PC-9 (cell line): ENCODE measurements at regions not wholly inside any gene's neighbourhood (a gene's known extent, or its start where the extent isn't known, plus 50 kb on each side); places are given as distances from the start of the nearest gene placed in this dataset.

Experiments used
- BruUV-seq: library from RNA; stranded (reverse); fragments of 400-500 nt; replicated peaks from 2 replicates; lab custom pipeline; 2021; lab: Mats Ljungman, UMichigan
- CTCF ChIA-PET: fragments of 300-600 bp; sonication (Branson Sonifier 250); formaldehyde crosslinking; loops from one replicate; lab custom pipeline; 2022; ENCODE audit warnings: antibody characterized with exemption; lab: Charles Lee
- POLR2A ChIA-PET: fragments of 300-600 bp; sonication (Branson Sonifier 250); formaldehyde crosslinking; loops from one replicate; lab custom pipeline; 2022; ENCODE audit warnings: antibody characterized with exemption; ENCODE audit not compliant: unreplicated experiment; lab: Charles Lee
- DNase-seq, 2 experiments: peaks; one replicate each; pipeline versions ENCODE4 v3.0.0 to v3.0.0-alpha.2; 2015 to 2022; ENCODE audit warnings: mixed read lengths in 1 of 2
- H2AFZ ChIP-seq: fragments of 200-600 bp; sonication (generic); 2 replicates; pipeline ENCODE4 v1.8.1; 2017; ENCODE audit warnings: antibody characterized with exemption
- H3F3A ChIP-seq: fragments of 200-600 bp; sonication (generic); 2 replicates; pipeline ENCODE4 v1.8.1; 2017; ENCODE audit warnings: antibody characterized with exemption, mild to moderate bottlenecking, low read depth; ENCODE audit not compliant: insufficient read depth
- H3K27ac ChIP-seq: fragments of 200-600 bp; sonication (generic); 2 replicates; pipeline ENCODE4 v1.6.1; 2016; ENCODE audit warnings: mixed run types
- H3K27me3 ChIP-seq: fragments of 200-600 bp; sonication (generic); 2 replicates; pipeline ENCODE4 v1.6.1; 2016; ENCODE audit warnings: low read depth, mixed run types; ENCODE audit not compliant: insufficient read depth
- H3K36me3 ChIP-seq: fragments of 200-600 bp; sonication (generic); 2 replicates; pipeline ENCODE4 v1.6.1; 2016; ENCODE audit warnings: low read depth, mixed run types
- H3K4me1 ChIP-seq: fragments of 200-600 bp; sonication (generic); replicated peaks from 2 replicates; pipeline ENCODE4 v1.6.1; 2016; ENCODE audit warnings: mixed run types; ENCODE audit not compliant: insufficient read depth
- H3K4me2 ChIP-seq: fragments of 200-600 bp; sonication (generic); 2 replicates; pipeline ENCODE4 v1.6.1; 2017; ENCODE audit warnings: mixed run types
- H3K4me3 ChIP-seq: fragments of 200-600 bp; sonication (generic); 2 replicates; pipeline ENCODE4 v1.6.1; 2016; ENCODE audit warnings: mixed run types
- H3K79me2 ChIP-seq: fragments of 200-600 bp; sonication (generic); 2 replicates; pipeline ENCODE4 v1.6.1; 2017; ENCODE audit warnings: low read depth, mixed run types
- H3K9me2 ChIP-seq: fragments of 200-600 bp; sonication (generic); 2 replicates; pipeline ENCODE4 v1.8.1; 2017; ENCODE audit warnings: mild to moderate bottlenecking; ENCODE audit not compliant: insufficient read depth
- H3K9me3 ChIP-seq: fragments of 200-600 bp; sonication (generic); 2 replicates; pipeline ENCODE4 v1.8.1; 2016; ENCODE audit warnings: low read depth; ENCODE audit not compliant: insufficient read depth
- H4K20me1 ChIP-seq: fragments of 200-600 bp; sonication (generic); 2 replicates; pipeline ENCODE4 v1.8.1; 2017; ENCODE audit not compliant: insufficient read depth
- CTCF ChIP-seq: fragments of 200-600 bp; sonication (generic); conservative IDR thresholded peaks from 2 replicates; pipeline ENCODE4 v1.6.1; 2017; ENCODE audit warnings: mixed run types, antibody characterized with exemption, mild to moderate bottlenecking, moderate library complexity
- EZH2 ChIP-seq: fragments of 200-600 bp; sonication (generic); IDR thresholded peaks from 2 replicates; pipeline ENCODE4 v1.8.0; 2017; ENCODE audit warnings: antibody characterized with exemption, low read depth
- intact Hi-C: fragments of 100-400 bp; cut with micrococcal nuclease; formaldehyde crosslinking; loops from one replicate; pipeline ENCODE4 v1.10.0; 2022; ENCODE audit not compliant: unreplicated experiment

- intact Hi-C loops = no loop called here
- BruUV-seq = no TSS peak
- Histone ChIP-seq H2AFZ (no peak overlapping the region), H3K36me3 (no peaks in the 10 kb centered on the region), H3K4me3 (no peak overlapping the region), H4K20me1 (no peaks in the 10 kb centered on the region), H3K9me2 (no peaks in the 10 kb centered on the region), H3K4me2 (no peak overlapping the region), H3K27ac (no peak overlapping the region), H3K79me2 (no peaks in the 10 kb centered on the region), H3F3A (no peaks in the 10 kb centered on the region), H3K27me3 (no peaks in the 10 kb centered on the region), H3K9me3 (no peaks in the 10 kb centered on the region), H3K4me1 (no peaks in the 10 kb centered on the region)
- POLR2A ChIA-PET = no interaction called here
- TF ChIP-seq EZH2 (no peak), CTCF (no peak)
- DNase-seq = no peak
- CTCF ChIA-PET = interaction anchor here (0.6 kb wide), 1 partner anchor 681 kb away, joined by 7 read pairs; no protein-coding TSS in a partner anchor
Measured at GRCh38 chr18:40163254-40163653, 1791.8 kb upstream of the PIK3C3 start.

GRCh38 chr18:40160361-40160760 is 1794.7 kb upstream of the PIK3C3 start:
- H3K4me1 ChIP-seq = no peaks in the 10 kb centered on the region
- BruUV-seq = no TSS peak
- no peak overlapping the region for H3K4me2 ChIP-seq
- POLR2A ChIA-PET = no interaction called here
- no peaks in the 10 kb centered on the region for H3K27me3 ChIP-seq
- no peaks in the 10 kb centered on the region for H4K20me1 ChIP-seq
- H3K79me2 ChIP-seq = no peaks in the 10 kb centered on the region
- intact Hi-C loops = no loop called here
- CTCF ChIA-PET = no interaction called here
- no peak for DNase-seq
- H3F3A ChIP-seq = no peaks in the 10 kb centered on the region
- TF ChIP-seq CTCF = no peak
- TF ChIP-seq EZH2 = no peak
- H2AFZ ChIP-seq = no peak overlapping the region
- no peaks in the 10 kb centered on the region for H3K36me3 ChIP-seq
- H3K9me2 ChIP-seq = no peaks in the 10 kb centered on the region
- no peaks in the 10 kb centered on the region for H3K9me3 ChIP-seq
- H3K4me3 ChIP-seq = no peak overlapping the region
- H3K27ac ChIP-seq = no peak overlapping the region

- Histone ChIP-seq H2AFZ (no peak overlapping the region), H3F3A (no peaks in the 10 kb centered on the region), H3K9me3 (no peaks in the 10 kb centered on the region), H3K36me3 (no peaks in the 10 kb centered on the region), H3K9me2 (no peaks in the 10 kb centered on the region), H3K4me1 (no peaks in the 10 kb centered on the region), H3K4me2 (no peak overlapping the region), H4K20me1 (no peaks in the 10 kb centered on the region), H3K4me3 (no peak overlapping the region), H3K27me3 (no peaks in the 10 kb centered on the region), H3K27ac (no peak overlapping the region), H3K79me2 (no peaks in the 10 kb centered on the region)
- ChIA-PET CTCF (interaction anchor here (0.6 kb wide), 1 partner anchor 1049 kb away, joined by 4 read pairs; no protein-coding TSS in a partner anchor), POLR2A (no interaction called here)
- intact Hi-C loops = no loop called here
- TF ChIP-seq CTCF (peak; percentile 69), EZH2 (no peak)
- no peak for DNase-seq
- BruUV-seq = no TSS peak
Measured at GRCh38 chr18:40159141-40160017, 1795.7 kb upstream of the PIK3C3 start.
